GM23338 (cell line): ENCODE measurements at regions not wholly inside any gene's neighbourhood (a gene's known extent, or its start where the extent isn't known, plus 50 kb on each side); places are given as distances from the start of the nearest gene placed in this dataset.

Experiments
- ATAC-seq: fragments of 200-7000 bp; cut with Tn5 transposase; 3 replicates; pipeline ENCODE4 v1.9.1; 2020
- DNase-seq: peaks from one replicate; pipeline ENCODE4 v3.0.0-alpha.2; 2015; ENCODE audit warnings: low spot score
- H2AFZ ChIP-seq: fragments of 200-600 bp; sonication (generic); 2 replicates; pipeline ENCODE4 v1.8.0; 2016; ENCODE audit warnings: antibody characterized with exemption, mild to moderate bottlenecking, moderate library complexity
- H3F3A ChIP-seq: fragments of 200-600 bp; sonication (generic); replicated peaks from 2 replicates; pipeline ENCODE4 v1.8.0; 2017; ENCODE audit warnings: antibody characterized with exemption, mixed run types, low read depth
- H3K27ac ChIP-seq: fragments of 200-600 bp; sonication (generic); 2 replicates; pipeline ENCODE4 v1.6.1; 2016; ENCODE audit warnings: low read depth
- H3K27me3 ChIP-seq: fragments of 200-600 bp; sonication (generic); 2 replicates; pipeline ENCODE4 v1.8.0; 2016; ENCODE audit warnings: mild to moderate bottlenecking, mixed run types, moderate library complexity; ENCODE audit not compliant: insufficient read depth
- H3K36me3 ChIP-seq: fragments of 200-600 bp; sonication (generic); 2 replicates; pipeline ENCODE4 v1.8.0; 2016; ENCODE audit warnings: mild to moderate bottlenecking; ENCODE audit not compliant: insufficient read depth
- H3K4me1 ChIP-seq: fragments of 200-600 bp; sonication (generic); 2 replicates; pipeline ENCODE4 v1.8.0; 2016; ENCODE audit warnings: mild to moderate bottlenecking, moderate library complexity; ENCODE audit not compliant: insufficient read depth
- H3K4me2 ChIP-seq: fragments of 200-600 bp; sonication (generic); 2 replicates; pipeline ENCODE4 v1.7.1; 2017; ENCODE audit warnings: mixed run types
- H3K4me3 ChIP-seq: fragments of 200-600 bp; sonication (generic); 2 replicates; pipeline ENCODE4 v1.6.1; 2016; ENCODE audit warnings: mixed run types
- H3K79me2 ChIP-seq: fragments of 200-600 bp; sonication (generic); replicated peaks from 2 replicates; pipeline ENCODE4 v1.8.0; 2017; ENCODE audit warnings: mild to moderate bottlenecking; ENCODE audit not compliant: insufficient read depth
- H3K9me2 ChIP-seq: fragments of 200-600 bp; sonication (generic); 2 replicates; pipeline ENCODE4 v1.8.0; 2017; ENCODE audit not compliant: insufficient read depth
- H4K20me1 ChIP-seq: fragments of 200-600 bp; sonication (generic); replicated peaks from 2 replicates; pipeline ENCODE4 v1.8.0; 2017; ENCODE audit warnings: mild to moderate bottlenecking; ENCODE audit not compliant: insufficient read depth
- H3K27ac Mint-ChIP-seq: 2 replicates; pipeline ENCODE4 v1.8.0; 2020; ENCODE audit warnings: inconsistent platforms, mild to moderate bottlenecking, moderate library complexity, mixed read lengths
- H3K27me3 Mint-ChIP-seq: 3 replicates; pipeline ENCODE4 v1.8.0; 2022; ENCODE audit warnings: low read depth, mild to moderate bottlenecking, moderate library complexity, mixed read lengths, inconsistent platforms; ENCODE audit not compliant: insufficient read depth, poor library complexity
- H3K36me3 Mint-ChIP-seq: 3 replicates; pipeline ENCODE4 v1.8.0; 2021; ENCODE audit warnings: low read depth, mild to moderate bottlenecking, inconsistent platforms, moderate library complexity, mixed read lengths
- H3K4me1 Mint-ChIP-seq: 3 replicates; pipeline ENCODE4 v1.8.0; 2020; ENCODE audit warnings: mild to moderate bottlenecking, inconsistent platforms, mixed read lengths
- H3K4me3 Mint-ChIP-seq: 3 replicates; pipeline ENCODE4 v1.8.0; 2021; ENCODE audit warnings: moderate library complexity, mild to moderate bottlenecking, inconsistent platforms, mixed read lengths
- H3K9me3 Mint-ChIP-seq: 3 replicates; pipeline ENCODE4 v1.8.0; 2020; ENCODE audit warnings: moderate library complexity, mild to moderate bottlenecking, inconsistent platforms, mixed read lengths
- CREB1 ChIP-seq: fragments of 250-450 bp; sonication (Bioruptor Pico); IDR thresholded peaks from 2 replicates; pipeline ENCODE4 v1.5.0; 2020; ENCODE audit warnings: low read depth, mild to moderate bottlenecking, moderate library complexity
- EZH2 ChIP-seq: fragments of 200-600 bp; sonication (generic); IDR thresholded peaks from one replicate; pipeline ENCODE4 v1.8.0; 2017; ENCODE audit warnings: antibody characterized with exemption, mild to moderate bottlenecking, low read depth; ENCODE audit not compliant: unreplicated experiment
- EZH2phosphoT487 ChIP-seq: fragments of 200-600 bp; sonication (generic); IDR thresholded peaks from one replicate; pipeline ENCODE4 v1.8.1; 2018; ENCODE audit warnings: antibody characterized with exemption; ENCODE audit not compliant: unreplicated experiment
- JUNB ChIP-seq: IDR thresholded peaks from one replicate; pipeline ENCODE4 v1.6.1; 2016; ENCODE audit warnings: antibody characterized with exemption; ENCODE audit not compliant: unreplicated experiment
- NANOG ChIP-seq: IDR thresholded peaks from 2 replicates; pipeline ENCODE4 v1.6.1; 2016; ENCODE audit warnings: antibody characterized with exemption, borderline replicate concordance
- POLR2AphosphoS5 ChIP-seq: IDR thresholded peaks from 2 replicates; pipeline ENCODE4 v1.6.1; 2016; ENCODE audit warnings: antibody characterized with exemption, low read depth
- STAT1 ChIP-seq: IDR thresholded peaks from one replicate; pipeline ENCODE4 v1.6.1; 2016; ENCODE audit warnings: antibody characterized with exemption; ENCODE audit not compliant: unreplicated experiment
- ZNF114 ChIP-seq: fragments of 250-450 bp; sonication (Bioruptor Pico); IDR thresholded peaks from 2 replicates; pipeline ENCODE4 v1.5.0; 2020; ENCODE audit warnings: mild to moderate bottlenecking, moderate library complexity
- ZNF331 ChIP-seq: fragments of 250-450 bp; sonication (Bioruptor Pico); IDR thresholded peaks from 2 replicates; pipeline ENCODE4 v1.5.0; 2020; ENCODE audit warnings: low read depth, mild to moderate bottlenecking, moderate library complexity
- ZNF462 ChIP-seq: fragments of 250-450 bp; sonication (Bioruptor Pico); IDR thresholded peaks from 2 replicates; pipeline ENCODE4 v1.5.0; 2020; ENCODE audit warnings: mild to moderate bottlenecking, moderate library complexity
- TF ChIP-seq, protein P1 (sequence below): IDR thresholded peaks from 2 replicates; pipeline ENCODE4 v1.6.1; 2016; ENCODE audit warnings: antibody characterized with exemption
- TF ChIP-seq, protein P2 (sequence below): IDR thresholded peaks from one replicate; pipeline ENCODE4 v1.6.1; 2018; ENCODE audit warnings: antibody characterized with exemption; ENCODE audit not compliant: unreplicated experiment

- Histone ChIP-seq H4K20me1 (no peaks in the 10 kb centered on the region), H3K27ac (no peak overlapping the region), H3F3A (no peaks in the 10 kb centered on the region), H3K79me2 (no peaks in the 10 kb centered on the region), H3K36me3 (no peaks in the 10 kb centered on the region), H3K4me2 (no peak overlapping the region), H3K9me2 (no peaks in the 10 kb centered on the region), H2AFZ (no peak overlapping the region), H3K4me1 (peaks cover 13% of the 10 kb centered on the region), H3K27me3 (no peaks in the 10 kb centered on the region), H3K4me3 (no peak overlapping the region)
- ATAC-seq (no peak), DNase-seq (no peak)
- TF ChIP-seq CREB1 (CRISPR knock-in tag): no peak
- no peak for TF ChIP-seq EZH2
- TF ChIP-seq EZH2phosphoT487: no peak
- peaks cover 15% of the 10 kb centered on the region for H3K4me1 Mint-ChIP-seq
- H3K27ac Mint-ChIP-seq: no peak overlapping the region
- no peak overlapping the region for H3K4me3 Mint-ChIP-seq
- no peaks in the 10 kb centered on the region for H3K27me3 Mint-ChIP-seq
- no peaks in the 10 kb centered on the region for H3K36me3 Mint-ChIP-seq
- H3K9me3 Mint-ChIP-seq: no peaks in the 10 kb centered on the region
These were observed 88.6 kb downstream of the FOXA2 start for GRCh38 chr20:22495789-22496188.

DNA sequence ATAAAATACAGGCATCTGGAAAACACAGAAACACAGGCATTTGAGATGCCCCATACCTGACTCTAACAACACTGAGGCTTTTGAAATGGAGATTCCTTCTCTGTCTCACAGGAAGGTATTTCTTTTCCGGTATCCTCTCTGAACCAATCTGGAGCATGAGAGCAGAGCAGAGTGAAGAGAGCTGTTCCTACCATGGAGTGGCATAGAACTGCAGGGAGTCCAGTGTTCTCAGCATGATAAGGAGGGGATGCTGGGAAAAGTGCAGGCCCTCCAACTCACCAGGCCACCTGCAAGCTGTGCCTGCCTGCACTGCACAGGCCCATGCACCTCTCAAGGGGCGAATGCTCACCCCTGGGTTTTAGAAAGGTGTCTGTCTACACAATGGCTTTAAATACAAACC is 89.2 kb downstream of the FOXA2 start:
- DNase-seq (peak; percentile 30), ATAC-seq (peak; percentile 72)
- Mint-ChIP-seq H3K9me3 (no peaks in the 10 kb centered on the region), H3K27ac (no peak overlapping the region), H3K27me3 (no peaks in the 10 kb centered on the region), H3K4me1 (peaks cover 21% of the 10 kb centered on the region), H3K4me3 (no peak overlapping the region), H3K36me3 (no peaks in the 10 kb centered on the region)
- Histone ChIP-seq H3K36me3 (no peaks in the 10 kb centered on the region), H2AFZ (no peak overlapping the region), H3K27ac (no peak overlapping the region), H3K9me2 (no peaks in the 10 kb centered on the region), H3F3A (no peaks in the 10 kb centered on the region), H3K4me3 (no peak overlapping the region), H3K4me1 (peaks cover 19% of the 10 kb centered on the region), H3K4me2 (no peak overlapping the region), H4K20me1 (no peaks in the 10 kb centered on the region), H3K79me2 (no peaks in the 10 kb centered on the region), H3K27me3 (no peaks in the 10 kb centered on the region)
- TF ChIP-seq POLR2AphosphoS5: no peak
- TF ChIP-seq JUNB: no peak
- no peak for TF ChIP-seq ZNF462 (CRISPR knock-in tag)
- no peak for TF ChIP-seq NANOG
- TF ChIP-seq EZH2: no peak
- no peak for TF ChIP-seq ZNF331 (CRISPR knock-in tag)
- no peak for TF ChIP-seq STAT1
- TF ChIP-seq ZNF114 (CRISPR knock-in tag): no peak
- TF ChIP-seq EZH2phosphoT487: no peak
- TF ChIP-seq, protein P1, sequence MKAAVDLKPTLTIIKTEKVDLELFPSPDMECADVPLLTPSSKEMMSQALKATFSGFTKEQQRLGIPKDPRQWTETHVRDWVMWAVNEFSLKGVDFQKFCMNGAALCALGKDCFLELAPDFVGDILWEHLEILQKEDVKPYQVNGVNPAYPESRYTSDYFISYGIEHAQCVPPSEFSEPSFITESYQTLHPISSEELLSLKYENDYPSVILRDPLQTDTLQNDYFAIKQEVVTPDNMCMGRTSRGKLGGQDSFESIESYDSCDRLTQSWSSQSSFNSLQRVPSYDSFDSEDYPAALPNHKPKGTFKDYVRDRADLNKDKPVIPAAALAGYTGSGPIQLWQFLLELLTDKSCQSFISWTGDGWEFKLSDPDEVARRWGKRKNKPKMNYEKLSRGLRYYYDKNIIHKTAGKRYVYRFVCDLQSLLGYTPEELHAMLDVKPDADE: no peak
- TF ChIP-seq, protein P2, sequence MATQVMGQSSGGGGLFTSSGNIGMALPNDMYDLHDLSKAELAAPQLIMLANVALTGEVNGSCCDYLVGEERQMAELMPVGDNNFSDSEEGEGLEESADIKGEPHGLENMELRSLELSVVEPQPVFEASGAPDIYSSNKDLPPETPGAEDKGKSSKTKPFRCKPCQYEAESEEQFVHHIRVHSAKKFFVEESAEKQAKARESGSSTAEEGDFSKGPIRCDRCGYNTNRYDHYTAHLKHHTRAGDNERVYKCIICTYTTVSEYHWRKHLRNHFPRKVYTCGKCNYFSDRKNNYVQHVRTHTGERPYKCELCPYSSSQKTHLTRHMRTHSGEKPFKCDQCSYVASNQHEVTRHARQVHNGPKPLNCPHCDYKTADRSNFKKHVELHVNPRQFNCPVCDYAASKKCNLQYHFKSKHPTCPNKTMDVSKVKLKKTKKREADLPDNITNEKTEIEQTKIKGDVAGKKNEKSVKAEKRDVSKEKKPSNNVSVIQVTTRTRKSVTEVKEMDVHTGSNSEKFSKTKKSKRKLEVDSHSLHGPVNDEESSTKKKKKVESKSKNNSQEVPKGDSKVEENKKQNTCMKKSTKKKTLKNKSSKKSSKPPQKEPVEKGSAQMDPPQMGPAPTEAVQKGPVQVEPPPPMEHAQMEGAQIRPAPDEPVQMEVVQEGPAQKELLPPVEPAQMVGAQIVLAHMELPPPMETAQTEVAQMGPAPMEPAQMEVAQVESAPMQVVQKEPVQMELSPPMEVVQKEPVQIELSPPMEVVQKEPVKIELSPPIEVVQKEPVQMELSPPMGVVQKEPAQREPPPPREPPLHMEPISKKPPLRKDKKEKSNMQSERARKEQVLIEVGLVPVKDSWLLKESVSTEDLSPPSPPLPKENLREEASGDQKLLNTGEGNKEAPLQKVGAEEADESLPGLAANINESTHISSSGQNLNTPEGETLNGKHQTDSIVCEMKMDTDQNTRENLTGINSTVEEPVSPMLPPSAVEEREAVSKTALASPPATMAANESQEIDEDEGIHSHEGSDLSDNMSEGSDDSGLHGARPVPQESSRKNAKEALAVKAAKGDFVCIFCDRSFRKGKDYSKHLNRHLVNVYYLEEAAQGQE: no peak
